RKO (cell line): ENCODE measurements at regions not wholly inside any gene's neighbourhood (a gene's known extent, or its start where the extent isn't known, plus 50 kb on each side); places are given as distances from the start of the nearest gene placed in this dataset.
A peak's percentile ranks its signal among the peaks of the same experiment; 100 is the strongest.
"Not testable (repeated sequence)": the region's sequence is repeated elsewhere in the genome, so short reads cannot be mapped to it uniquely, and the experiment has no call there.

Source experiments
- DNase-seq: peaks from one replicate; pipeline ENCODE4 v3.0.0-alpha.2; 2016; ENCODE audit warnings: low spot score

- no peak for DNase-seq
These were observed 947.3 kb upstream of the TMEFF2 start for GRCh38 chr2:193141998-193142397.

- not testable (repeated sequence) for DNase-seq
These were observed 946.2 kb upstream of the TMEFF2 start for GRCh38 chr2:193140895-193141294.

GRCh38 chr2:193124815-193125214 lies 930.1 kb upstream of the TMEFF2 start:
- no peak for DNase-seq

- DNase-seq, result no peak
These were observed 920.1 kb upstream of the TMEFF2 start for GRCh38 chr2:193114827-193115226.

GRCh38 chr2:193112986-193113385 lies 918.3 kb upstream of the TMEFF2 start:
- DNase-seq, result no peak

- DNase-seq, result peak; percentile 67
These were observed 908.3 kb upstream of the TMEFF2 start for GRCh38 chr2:193103064-193103463.

- DNase-seq, result no peak
These were observed 906.9 kb upstream of the TMEFF2 start for GRCh38 chr2:193101591-193101990.

- DNase-seq, result no peak
These were observed 893.3 kb upstream of the TMEFF2 start for GRCh38 chr2:193088026-193088425.

- DNase-seq, result no peak
These were observed 882.3 kb upstream of the TMEFF2 start for GRCh38 chr2:193076995-193077394.

GRCh38 chr2:193074933-193075332 lies 880.2 kb upstream of the TMEFF2 start:
- DNase-seq, result no peak

- DNase-seq, result no peak
These were observed 877.9 kb upstream of the TMEFF2 start for GRCh38 chr2:193072647-193073046.

GRCh38 chr2:193025556-193025955 lies 830.8 kb upstream of the TMEFF2 start:
- not testable (repeated sequence) for DNase-seq

- DNase-seq, result no peak
These were observed 830.1 kb upstream of the TMEFF2 start for GRCh38 chr2:193024791-193025190.

GRCh38 chr2:193011870-193012269 lies 817.1 kb upstream of the TMEFF2 start:
- DNase-seq, result no peak

GRCh38 chr2:192993059-192993458 lies 798.3 kb upstream of the TMEFF2 start:
- no peak for DNase-seq

GRCh38 chr2:192983173-192983572 lies 788.4 kb upstream of the TMEFF2 start:
- DNase-seq, result no peak

- DNase-seq, result no peak
These were observed 783.7 kb upstream of the TMEFF2 start for GRCh38 chr2:192978395-192978794.

- no peak for DNase-seq
These were observed 777.2 kb upstream of the TMEFF2 start for GRCh38 chr2:192971981-192972380.

- no peak for DNase-seq
These were observed 774.3 kb upstream of the TMEFF2 start for GRCh38 chr2:192969055-192969454.

- DNase-seq, result peak; percentile 80
These were observed 766.2 kb upstream of the TMEFF2 start for GRCh38 chr2:192960945-192961344.

GRCh38 chr2:192958615-192959014 lies 763.9 kb upstream of the TMEFF2 start:
- DNase-seq, result not testable (repeated sequence)

GRCh38 chr2:192957425-192957824 lies 762.7 kb upstream of the TMEFF2 start:
- DNase-seq, result no peak

- peak; percentile 6 for DNase-seq
These were observed 758.4 kb upstream of the TMEFF2 start for GRCh38 chr2:192953116-192953515.

GRCh38 chr2:192952245-192952644 lies 757.5 kb upstream of the TMEFF2 start:
- DNase-seq, result no peak

- no peak for DNase-seq
These were observed 753.6 kb upstream of the TMEFF2 start for GRCh38 chr2:192948316-192948715.
